ENCODE measurements at regions not wholly inside any gene's neighbourhood (a gene's known extent, or its start where the extent isn't known, plus 50 kb on each side); places are given as distances from the start of the nearest gene placed in this dataset.
A peak's percentile ranks its signal among the peaks of the same experiment; 100 is the strongest.

DNA sequence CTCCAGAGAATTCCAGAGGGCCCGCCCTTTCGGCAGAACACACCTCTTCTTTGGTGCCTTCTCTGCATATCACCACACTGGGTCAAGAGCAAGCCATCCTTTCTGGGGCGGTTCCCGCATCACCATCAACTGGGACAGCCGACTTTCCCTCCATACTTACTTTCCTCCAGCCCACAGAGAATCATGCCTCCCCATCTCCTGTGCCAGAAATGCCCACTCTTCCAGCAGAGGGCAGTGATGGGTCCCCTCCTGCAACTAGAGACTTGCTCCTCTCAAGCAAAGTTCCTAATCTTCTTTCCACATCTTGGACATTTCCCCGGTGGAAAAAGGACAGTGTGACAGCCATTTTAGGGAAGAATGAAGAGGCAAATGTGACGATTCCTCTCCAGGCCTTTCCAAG is 157.7 kb downstream of the C11orf91 start:
- TF ChIP-seq, protein P1, sequence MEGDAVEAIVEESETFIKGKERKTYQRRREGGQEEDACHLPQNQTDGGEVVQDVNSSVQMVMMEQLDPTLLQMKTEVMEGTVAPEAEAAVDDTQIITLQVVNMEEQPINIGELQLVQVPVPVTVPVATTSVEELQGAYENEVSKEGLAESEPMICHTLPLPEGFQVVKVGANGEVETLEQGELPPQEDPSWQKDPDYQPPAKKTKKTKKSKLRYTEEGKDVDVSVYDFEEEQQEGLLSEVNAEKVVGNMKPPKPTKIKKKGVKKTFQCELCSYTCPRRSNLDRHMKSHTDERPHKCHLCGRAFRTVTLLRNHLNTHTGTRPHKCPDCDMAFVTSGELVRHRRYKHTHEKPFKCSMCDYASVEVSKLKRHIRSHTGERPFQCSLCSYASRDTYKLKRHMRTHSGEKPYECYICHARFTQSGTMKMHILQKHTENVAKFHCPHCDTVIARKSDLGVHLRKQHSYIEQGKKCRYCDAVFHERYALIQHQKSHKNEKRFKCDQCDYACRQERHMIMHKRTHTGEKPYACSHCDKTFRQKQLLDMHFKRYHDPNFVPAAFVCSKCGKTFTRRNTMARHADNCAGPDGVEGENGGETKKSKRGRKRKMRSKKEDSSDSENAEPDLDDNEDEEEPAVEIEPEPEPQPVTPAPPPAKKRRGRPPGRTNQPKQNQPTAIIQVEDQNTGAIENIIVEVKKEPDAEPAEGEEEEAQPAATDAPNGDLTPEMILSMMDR (IDR thresholded peaks at IDR 0.05), result peak in 2 of 3 experiments; percentile 38 to 46
- TF ChIP-seq POLR2A (IDR thresholded peaks at IDR 0.05), result no peak

Data from testis (tissue), 2 donors.